ENCODE measurements at regions not wholly inside any gene's neighbourhood (a gene's known extent, or its start where the extent isn't known, plus 50 kb on each side); places are given as distances from the start of the nearest gene placed in this dataset.

DNA sequence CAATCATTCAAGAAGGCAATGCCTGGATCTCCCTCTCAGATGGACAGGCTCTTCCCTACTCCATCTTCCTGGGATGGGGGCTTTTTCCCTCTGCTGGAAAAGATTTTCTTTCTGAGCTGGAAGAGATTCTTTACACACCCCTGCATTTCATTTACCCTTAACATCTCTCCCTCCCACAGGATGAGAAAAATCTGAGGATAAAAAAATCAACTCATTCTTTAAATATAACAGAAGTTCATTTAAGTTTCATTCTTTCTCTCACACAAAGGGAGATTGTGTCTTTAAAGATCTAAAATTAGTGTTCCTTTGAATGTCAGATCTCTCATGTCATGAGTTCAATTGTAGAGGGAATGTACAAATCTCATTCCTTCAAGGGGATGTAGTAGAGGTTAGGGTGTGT is 109.0 kb downstream of the ZNF518B start:
- Mint-ChIP-seq H3K4me1 (no peaks in the 10 kb centered on the region), H3K27me3 (peaks cover 4% of the 10 kb centered on the region), H3K27ac (no peak overlapping the region), H3K9me3 (no peaks in the 10 kb centered on the region), H3K36me3 (no peaks in the 10 kb centered on the region), H3K4me3 (no peak overlapping the region)
- DNase-seq (ENCODE audit: low spot score in 2 of 2) (no peak), ATAC-seq (ENCODE audit: low read depth) (no peak)

DNA sequence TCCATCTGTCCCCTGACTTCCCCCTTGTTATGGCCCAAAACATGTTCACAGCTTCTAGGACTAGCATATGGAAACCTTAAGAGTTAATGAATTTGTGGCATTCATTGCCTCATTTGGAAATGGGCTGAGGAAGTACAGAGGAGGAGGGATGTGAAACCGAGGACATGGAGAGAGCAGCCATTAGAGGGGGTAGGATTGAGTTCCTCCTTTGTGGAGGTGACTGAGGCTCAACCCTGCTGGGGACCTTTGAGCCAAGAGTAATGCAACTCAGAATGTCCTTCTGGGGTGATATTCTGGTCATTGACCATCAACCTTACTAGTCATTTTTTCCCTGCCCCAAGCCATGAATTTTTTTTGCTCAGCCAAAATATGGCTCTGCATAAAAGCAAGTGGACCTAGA is 109.4 kb downstream of the ZNF518B start:
- Mint-ChIP-seq H3K27ac (no peak overlapping the region), H3K36me3 (no peaks in the 10 kb centered on the region), H3K4me3 (no peak overlapping the region), H3K9me3 (no peaks in the 10 kb centered on the region), H3K27me3 (peaks cover 4% of the 10 kb centered on the region), H3K4me1 (no peaks in the 10 kb centered on the region)
- no peak for DNase-seq (ENCODE audit: low spot score in 2 of 2)
- no peak for ATAC-seq (ENCODE audit: low read depth)

DNA sequence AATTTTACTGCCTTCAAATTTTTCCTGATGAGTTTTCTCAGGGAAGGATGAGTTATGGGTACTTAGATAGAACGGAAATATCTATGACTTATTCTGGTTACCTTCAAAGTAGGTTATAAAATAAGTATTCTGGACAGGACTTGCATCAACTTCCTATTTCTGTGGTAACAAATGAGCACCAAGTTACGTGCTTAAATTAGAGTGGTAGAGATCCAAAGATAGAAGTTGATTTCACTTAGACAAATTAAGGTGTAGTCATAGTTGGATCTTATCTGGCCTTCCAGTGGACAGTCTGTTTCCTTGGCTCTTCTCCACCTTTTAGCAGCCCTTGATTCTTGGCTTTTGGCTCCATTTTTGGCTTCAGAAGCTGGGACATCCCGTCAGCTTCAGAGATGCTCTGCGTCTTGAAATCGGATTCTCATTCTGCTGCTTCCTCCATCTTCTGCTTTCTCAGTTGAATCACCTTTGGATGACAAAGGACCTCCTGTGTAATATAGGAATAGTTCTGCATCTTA is 109.9 kb downstream of the ZNF518B start:
- Mint-ChIP-seq H3K27me3 (peaks cover 4% of the 10 kb centered on the region), H3K9me3 (no peaks in the 10 kb centered on the region), H3K36me3 (no peaks in the 10 kb centered on the region), H3K27ac (no peak overlapping the region), H3K4me1 (no peaks in the 10 kb centered on the region), H3K4me3 (no peak overlapping the region)
- ATAC-seq (ENCODE audit: low read depth) = no peak
- DNase-seq (ENCODE audit: low spot score in 2 of 2) = no peak

DNA sequence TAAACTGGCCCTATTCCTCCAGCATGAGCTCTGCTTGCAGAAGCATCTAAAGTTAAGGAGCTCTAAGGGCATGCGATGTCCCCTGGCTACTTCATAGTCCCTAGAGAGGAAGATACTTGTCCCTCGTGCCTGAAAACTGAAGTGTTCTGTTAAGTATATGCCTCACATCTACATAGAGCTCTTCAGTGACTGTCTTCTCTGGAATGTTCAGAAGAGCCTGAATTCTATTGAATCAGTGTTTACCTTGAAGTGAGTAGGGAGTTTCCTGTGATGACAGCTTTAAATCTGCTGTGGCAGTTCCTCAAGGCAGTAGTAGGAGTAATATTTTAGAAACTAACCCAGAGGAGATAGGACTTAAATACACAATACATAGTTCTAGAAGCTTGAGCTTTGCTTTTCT is 111.2 kb downstream of the ZNF518B start:
- Mint-ChIP-seq H3K27me3 (peaks cover 4% of the 10 kb centered on the region), H3K4me1 (no peaks in the 10 kb centered on the region), H3K9me3 (no peaks in the 10 kb centered on the region), H3K4me3 (no peak overlapping the region), H3K27ac (no peak overlapping the region), H3K36me3 (no peaks in the 10 kb centered on the region)
- ATAC-seq (ENCODE audit: low read depth) (no peak), DNase-seq (ENCODE audit: low spot score in 2 of 2) (no peak)

DNA sequence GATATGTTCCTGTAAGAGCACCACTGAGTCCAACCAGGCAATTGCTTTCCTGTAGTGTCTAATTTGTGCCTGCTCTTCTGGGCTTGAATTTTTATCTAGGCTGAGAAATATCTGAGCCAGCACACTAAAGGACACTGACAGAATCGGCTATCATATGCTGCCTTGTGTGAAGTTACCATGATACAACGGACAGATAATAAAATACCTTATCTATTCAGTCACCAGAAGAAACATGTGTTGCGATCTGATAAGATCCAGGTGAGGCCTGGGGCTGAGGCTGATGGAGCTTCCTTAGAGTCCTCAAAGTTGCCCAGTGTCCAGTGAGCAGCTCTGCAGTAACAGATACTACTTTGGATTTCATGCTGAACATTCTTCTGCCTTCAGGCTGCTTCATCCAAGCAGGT is 111.8 kb downstream of the ZNF518B start:
- peaks cover 4% of the 10 kb centered on the region for H3K27me3 Mint-ChIP-seq
- H3K36me3 Mint-ChIP-seq = no peaks in the 10 kb centered on the region
- DNase-seq (ENCODE audit: low spot score in 2 of 2) (no peak), ATAC-seq (ENCODE audit: low read depth) (no peak)
- H3K27ac Mint-ChIP-seq = no peak overlapping the region
- H3K4me3 Mint-ChIP-seq = no peak overlapping the region
- H3K4me1 Mint-ChIP-seq = no peaks in the 10 kb centered on the region
- H3K9me3 Mint-ChIP-seq = no peaks in the 10 kb centered on the region

DNA sequence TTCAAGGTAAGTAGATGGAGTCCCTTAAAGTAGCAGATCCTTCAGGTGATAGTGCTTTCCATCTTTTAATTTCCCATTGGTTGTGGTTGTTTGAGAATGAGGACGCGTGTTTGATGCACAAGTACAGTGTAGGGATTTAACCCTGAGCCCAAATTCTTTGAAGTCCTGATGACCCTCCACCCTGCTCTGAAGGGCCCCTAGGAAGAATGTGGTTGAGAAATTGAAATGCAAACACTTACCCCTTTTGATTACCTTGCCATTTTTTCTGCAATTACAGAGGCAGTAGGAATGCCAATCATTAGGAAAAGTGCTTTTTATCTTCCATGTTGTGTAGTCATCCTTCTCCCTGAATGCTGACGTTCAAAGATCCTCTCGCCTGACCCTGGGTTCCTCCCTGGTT is 112.4 kb downstream of the ZNF518B start:
- ATAC-seq (ENCODE audit: low read depth) (no peak), DNase-seq (ENCODE audit: low spot score in 2 of 2) (no peak)
- H3K27ac Mint-ChIP-seq = no peak overlapping the region
- no peaks in the 10 kb centered on the region for H3K9me3 Mint-ChIP-seq
- no peaks in the 10 kb centered on the region for H3K36me3 Mint-ChIP-seq
- H3K4me3 Mint-ChIP-seq = no peak overlapping the region
- no peaks in the 10 kb centered on the region for H3K4me1 Mint-ChIP-seq
- peaks cover 3% of the 10 kb centered on the region for H3K27me3 Mint-ChIP-seq

DNA sequence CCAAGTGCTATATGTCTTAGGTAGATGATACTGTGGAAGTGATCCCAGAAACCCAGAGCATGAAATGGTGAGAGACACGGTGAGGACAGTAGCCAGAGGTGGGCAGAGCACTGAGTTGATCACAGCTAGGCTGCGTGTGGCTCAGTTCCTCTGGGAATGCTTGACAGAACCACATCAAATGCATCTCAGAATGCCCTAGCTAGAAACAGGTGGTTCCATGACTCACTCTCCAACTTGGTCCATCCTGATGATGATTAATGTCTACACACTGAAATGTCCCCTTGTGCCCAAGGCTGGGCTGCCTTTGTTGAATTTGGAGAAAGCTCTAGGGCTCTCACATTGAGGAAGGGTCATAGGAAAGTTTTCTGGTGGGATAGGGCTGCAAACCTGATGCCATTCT is 113.6 kb downstream of the ZNF518B start:
- DNase-seq (ENCODE audit: low spot score in 2 of 2) = no peak
- no peak overlapping the region for H3K27ac Mint-ChIP-seq
- ATAC-seq (ENCODE audit: low read depth) = no peak
- peaks cover 3% of the 10 kb centered on the region for H3K27me3 Mint-ChIP-seq
- H3K36me3 Mint-ChIP-seq = no peaks in the 10 kb centered on the region
- H3K4me3 Mint-ChIP-seq = no peak overlapping the region
- no peaks in the 10 kb centered on the region for H3K4me1 Mint-ChIP-seq
- H3K9me3 Mint-ChIP-seq = no peaks in the 10 kb centered on the region

DNA sequence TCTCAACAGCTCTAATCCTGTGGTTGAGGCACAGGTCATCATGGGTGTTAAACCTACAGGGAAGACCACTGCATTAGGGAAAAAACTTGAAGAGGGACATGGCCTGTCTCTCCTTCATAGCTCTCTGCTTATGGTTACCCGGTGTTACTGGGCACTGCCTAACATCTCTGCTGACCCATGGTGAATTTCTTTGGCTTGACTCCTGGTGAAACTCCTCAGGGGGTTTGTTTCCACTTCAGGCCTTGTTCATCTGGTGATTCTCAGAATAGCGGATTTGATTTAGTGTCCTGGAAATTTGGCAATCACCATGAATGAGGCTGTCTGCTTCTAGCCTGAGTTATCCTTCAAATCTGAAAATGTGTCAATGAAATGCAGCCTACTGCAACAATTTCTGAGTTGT is 114.4 kb downstream of the ZNF518B start:
- Mint-ChIP-seq H3K4me3 (no peak overlapping the region), H3K4me1 (peaks cover under 1% of the 10 kb centered on the region), H3K27me3 (peaks cover 5% of the 10 kb centered on the region), H3K27ac (no peak overlapping the region), H3K36me3 (peaks cover 1% of the 10 kb centered on the region), H3K9me3 (peaks cover 1% of the 10 kb centered on the region)
- DNase-seq (ENCODE audit: low spot score in 2 of 2) (no peak), ATAC-seq (ENCODE audit: low read depth) (no peak)

DNA sequence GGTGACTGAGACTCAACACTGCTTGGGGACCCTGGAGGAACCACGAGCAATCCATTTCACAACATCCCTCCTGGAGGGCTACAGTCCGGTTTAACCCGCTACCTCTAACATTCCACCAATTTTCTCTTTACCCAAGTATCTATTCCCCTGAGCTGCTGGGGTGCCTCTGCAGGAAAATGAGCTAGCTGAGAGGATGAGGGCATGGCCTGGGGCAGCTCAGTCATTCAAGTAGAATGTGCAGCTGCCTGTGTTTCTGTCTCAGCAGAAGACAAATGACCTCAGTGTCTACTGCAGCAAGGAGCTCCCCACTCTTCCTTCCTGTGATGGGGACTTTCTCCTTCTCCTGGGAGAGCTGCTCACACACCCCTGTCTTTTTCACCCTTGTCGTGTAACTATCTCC is 120.8 kb downstream of the ZNF518B start:
- Mint-ChIP-seq H3K27me3 (peaks cover 14% of the 10 kb centered on the region), H3K27ac (no peak overlapping the region), H3K4me1 (peaks cover 3% of the 10 kb centered on the region), H3K9me3 (peaks cover 3% of the 10 kb centered on the region), H3K36me3 (peaks cover 3% of the 10 kb centered on the region), H3K4me3 (no peak overlapping the region)
- DNase-seq (ENCODE audit: low spot score in 2 of 2) = no peak
- ATAC-seq (ENCODE audit: low read depth) = no peak

DNA sequence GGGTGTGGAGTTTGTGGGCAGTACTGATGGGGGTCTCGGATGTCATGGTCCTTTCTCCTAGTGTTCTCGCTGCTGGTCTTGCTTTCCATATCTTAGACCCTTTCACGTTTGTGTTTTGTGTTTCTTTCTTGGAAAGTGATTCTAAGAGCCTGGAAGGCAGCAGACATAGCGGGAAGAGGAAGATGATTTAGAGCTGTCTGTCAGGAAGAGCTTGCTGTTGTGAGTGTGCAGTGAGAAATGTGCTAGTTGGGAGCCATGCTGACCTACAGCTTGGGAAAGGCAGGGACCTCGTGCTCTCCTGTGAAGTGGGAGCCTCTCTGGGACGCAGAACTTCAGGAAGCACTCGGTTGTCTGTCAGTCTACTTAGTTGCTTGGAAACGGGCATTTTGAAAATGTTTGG is 122.2 kb downstream of the ZNF518B start:
- H3K36me3 Mint-ChIP-seq = peaks cover 3% of the 10 kb centered on the region
- no peak for ATAC-seq (ENCODE audit: low read depth)
- DNase-seq (ENCODE audit: low spot score in 2 of 2) = no peak
- peaks cover 3% of the 10 kb centered on the region for H3K4me1 Mint-ChIP-seq
- H3K4me3 Mint-ChIP-seq = no peak overlapping the region
- peaks cover 14% of the 10 kb centered on the region for H3K27me3 Mint-ChIP-seq
- peaks cover 3% of the 10 kb centered on the region for H3K9me3 Mint-ChIP-seq
- H3K27ac Mint-ChIP-seq = no peak overlapping the region

DNA sequence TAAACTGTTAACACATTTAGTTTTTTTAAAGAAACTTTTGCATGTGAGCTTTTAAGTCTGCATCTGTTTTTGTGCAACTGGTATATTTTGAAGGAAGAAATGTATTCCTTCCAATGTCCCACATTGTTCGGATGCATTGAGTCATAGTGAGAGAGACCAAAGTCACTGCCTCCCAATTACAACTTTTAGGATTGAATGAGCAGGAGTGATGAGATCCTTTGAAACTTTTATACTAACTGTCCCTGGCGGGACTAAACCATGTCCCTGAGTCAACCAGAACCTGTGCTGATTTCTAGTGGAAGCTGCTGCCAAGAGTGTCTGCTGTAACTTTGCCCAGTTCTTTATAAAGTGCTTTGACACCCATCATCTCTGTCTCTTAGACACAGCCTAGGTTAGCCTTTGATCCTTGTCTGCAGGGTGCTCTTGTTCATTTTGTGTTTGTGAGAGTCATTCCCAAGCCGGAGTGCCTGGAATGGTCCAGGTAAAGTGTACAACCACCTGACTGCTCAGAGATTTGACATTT is 122.7 kb downstream of the ZNF518B start:
- H3K4me3 Mint-ChIP-seq = no peak overlapping the region
- peaks cover 3% of the 10 kb centered on the region for H3K36me3 Mint-ChIP-seq
- peaks cover 14% of the 10 kb centered on the region for H3K27me3 Mint-ChIP-seq
- ATAC-seq (ENCODE audit: low read depth) = no peak
- DNase-seq (ENCODE audit: low spot score in 2 of 2) = no peak
- H3K9me3 Mint-ChIP-seq = peaks cover 3% of the 10 kb centered on the region
- H3K27ac Mint-ChIP-seq = no peak overlapping the region
- peaks cover 3% of the 10 kb centered on the region for H3K4me1 Mint-ChIP-seq

DNA sequence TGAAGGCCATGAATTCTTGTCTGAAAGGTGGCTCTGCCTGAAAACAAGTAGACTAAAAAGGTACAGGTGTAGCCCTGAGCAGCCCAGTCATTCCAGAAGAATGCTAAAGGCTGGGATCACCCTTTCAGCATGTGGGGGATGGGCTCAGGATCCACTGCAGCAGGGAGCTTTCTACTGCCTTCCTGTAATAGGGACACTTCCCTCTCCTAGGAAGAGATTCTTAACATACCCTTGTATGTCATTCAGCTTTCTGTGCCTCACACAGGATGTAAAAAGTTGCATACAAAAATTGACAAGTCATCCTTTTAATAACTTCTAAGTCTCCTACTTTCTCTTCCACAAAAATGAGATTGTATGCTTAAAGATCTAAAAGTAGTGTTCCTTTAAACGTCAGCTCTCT is 123.3 kb downstream of the ZNF518B start:
- no peak overlapping the region for H3K27ac Mint-ChIP-seq
- peaks cover 3% of the 10 kb centered on the region for H3K36me3 Mint-ChIP-seq
- no peak overlapping the region for H3K4me3 Mint-ChIP-seq
- H3K27me3 Mint-ChIP-seq = peaks cover 14% of the 10 kb centered on the region
- ATAC-seq (ENCODE audit: low read depth) (no peak), DNase-seq (ENCODE audit: low spot score in 2 of 2) (no peak)
- H3K9me3 Mint-ChIP-seq = peaks cover 3% of the 10 kb centered on the region
- peaks cover 3% of the 10 kb centered on the region for H3K4me1 Mint-ChIP-seq

DNA sequence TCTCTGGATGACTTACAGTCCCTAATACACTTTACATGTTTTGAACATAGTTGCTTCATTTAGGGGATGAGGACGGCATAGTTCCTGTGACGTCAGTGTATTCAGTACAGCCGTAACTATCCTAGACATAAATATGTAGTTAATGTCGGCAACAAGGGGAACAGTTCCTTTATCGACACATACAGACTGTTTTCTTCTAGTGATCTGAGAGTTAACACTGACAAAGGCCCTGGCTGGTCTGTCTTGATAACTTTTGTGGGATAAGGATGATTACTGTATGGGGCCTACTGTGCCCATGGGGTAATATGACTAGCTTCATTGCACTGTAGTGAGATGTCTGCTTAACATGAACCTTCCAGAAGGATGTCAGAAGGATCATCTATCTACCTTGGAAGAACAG is 131.2 kb downstream of the ZNF518B start:
- no peak overlapping the region for H3K27ac Mint-ChIP-seq
- ATAC-seq (ENCODE audit: low read depth) (no peak), DNase-seq (ENCODE audit: low spot score in 2 of 2) (no peak)
- no peak overlapping the region for H3K4me3 Mint-ChIP-seq
- no peaks in the 10 kb centered on the region for H3K4me1 Mint-ChIP-seq
- peaks cover 10% of the 10 kb centered on the region for H3K27me3 Mint-ChIP-seq
- no peaks in the 10 kb centered on the region for H3K9me3 Mint-ChIP-seq
- H3K36me3 Mint-ChIP-seq = no peaks in the 10 kb centered on the region

DNA sequence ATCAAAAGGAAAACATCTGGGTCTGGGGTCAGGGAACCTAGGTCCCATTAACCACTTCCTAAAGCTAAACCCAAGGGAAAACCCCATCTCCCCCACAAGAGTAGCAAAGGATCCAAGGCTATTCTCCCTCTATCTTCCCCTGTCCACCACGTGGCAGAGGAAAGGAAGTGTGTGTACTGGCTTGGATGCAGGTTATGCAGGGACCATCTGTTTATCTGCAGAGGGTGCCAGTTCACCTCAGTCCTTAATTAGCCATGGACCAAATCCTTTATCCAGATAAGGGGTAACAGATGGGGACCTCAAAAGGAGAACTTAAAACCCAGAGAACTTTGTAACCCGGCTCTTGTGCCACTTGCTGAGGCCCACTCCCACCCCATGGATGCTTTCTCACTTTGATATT is 135.3 kb downstream of the ZNF518B start:
- Mint-ChIP-seq H3K4me1 (no peaks in the 10 kb centered on the region), H3K4me3 (no peak overlapping the region), H3K9me3 (no peaks in the 10 kb centered on the region), H3K27ac (no peak overlapping the region), H3K36me3 (no peaks in the 10 kb centered on the region), H3K27me3 (peaks cover 7% of the 10 kb centered on the region)
- ATAC-seq (ENCODE audit: low read depth) = no peak
- no peak for DNase-seq (ENCODE audit: low spot score in 2 of 2)

DNA sequence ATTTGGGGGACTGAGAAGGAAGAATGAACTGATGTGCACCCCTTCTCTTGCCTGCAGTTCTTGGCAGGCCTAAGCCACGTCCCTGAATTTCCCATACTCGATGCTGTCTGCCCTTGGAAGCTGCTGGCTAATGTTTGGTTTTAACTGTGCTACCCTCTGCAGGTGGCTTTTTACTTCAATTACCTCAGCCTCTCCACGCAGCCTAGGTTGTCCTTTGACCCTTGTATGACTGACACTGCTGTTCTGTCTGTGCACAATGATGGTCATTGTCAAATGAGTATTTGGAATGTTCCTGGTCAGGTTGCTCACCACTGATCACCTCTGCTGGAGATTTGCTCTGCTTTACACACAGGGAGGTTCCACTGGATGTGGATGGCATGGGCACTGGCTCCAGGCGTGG is 137.1 kb downstream of the ZNF518B start:
- Mint-ChIP-seq H3K36me3 (no peaks in the 10 kb centered on the region), H3K27me3 (peaks cover 5% of the 10 kb centered on the region), H3K4me1 (no peaks in the 10 kb centered on the region), H3K4me3 (no peak overlapping the region), H3K9me3 (no peaks in the 10 kb centered on the region), H3K27ac (no peak overlapping the region)
- DNase-seq (ENCODE audit: low spot score in 2 of 2) (no peak), ATAC-seq (ENCODE audit: low read depth) (no peak)

Data from memory B cell (primary cell).